ENCODE measurements at regions not wholly inside any gene's neighbourhood (a gene's known extent, or its start where the extent isn't known, plus 50 kb on each side); places are given as distances from the start of the nearest gene placed in this dataset.
"Not testable (repeated sequence)": the region's sequence is repeated elsewhere in the genome, so short reads cannot be mapped to it uniquely, and the experiment has no call there.

GRCh38 chr6:76768556-76768955 lies 694.7 kb downstream of the HTR1B start:
- no peak for DNase-seq

DNA sequence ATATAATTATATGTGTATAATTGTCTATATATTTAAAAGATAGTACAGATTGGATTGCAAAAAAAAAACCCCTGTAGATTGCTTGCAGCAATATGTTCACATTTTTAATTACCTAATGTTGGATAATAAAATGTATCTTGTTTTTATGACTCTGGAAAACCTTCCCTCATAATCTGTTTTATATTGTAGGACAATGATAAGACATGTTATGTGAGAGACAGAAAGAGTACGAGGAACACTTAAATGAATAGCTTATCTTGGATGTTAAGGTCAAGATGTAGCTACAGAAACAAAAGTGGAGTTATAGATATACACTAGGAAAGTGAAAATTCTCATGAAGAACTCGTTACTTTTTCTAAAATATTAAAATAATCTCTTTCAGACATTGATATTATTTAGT lies 691.6 kb upstream of the IMPG1 start:
- no peak for DNase-seq

DNA sequence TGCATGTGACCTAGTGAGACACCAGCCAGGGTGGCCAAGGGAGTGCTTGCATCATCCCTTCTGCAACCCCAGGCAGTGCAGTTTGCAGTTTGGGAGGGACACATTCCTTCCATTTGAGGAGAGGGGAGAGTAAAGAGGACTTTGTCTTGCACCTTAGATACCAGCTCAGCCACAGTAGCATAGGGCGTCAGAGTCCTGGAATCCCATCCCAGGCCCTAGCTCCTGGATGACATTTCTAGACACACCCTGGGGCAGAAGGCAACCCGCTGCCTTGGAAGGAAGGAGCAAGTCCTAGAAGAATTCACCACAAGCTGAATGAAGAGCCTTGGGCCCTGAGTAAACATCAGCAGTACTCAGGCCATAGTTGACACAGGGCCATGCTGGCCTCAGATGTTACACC lies 680.4 kb upstream of the IMPG1 start:
- no peak for DNase-seq

DNA sequence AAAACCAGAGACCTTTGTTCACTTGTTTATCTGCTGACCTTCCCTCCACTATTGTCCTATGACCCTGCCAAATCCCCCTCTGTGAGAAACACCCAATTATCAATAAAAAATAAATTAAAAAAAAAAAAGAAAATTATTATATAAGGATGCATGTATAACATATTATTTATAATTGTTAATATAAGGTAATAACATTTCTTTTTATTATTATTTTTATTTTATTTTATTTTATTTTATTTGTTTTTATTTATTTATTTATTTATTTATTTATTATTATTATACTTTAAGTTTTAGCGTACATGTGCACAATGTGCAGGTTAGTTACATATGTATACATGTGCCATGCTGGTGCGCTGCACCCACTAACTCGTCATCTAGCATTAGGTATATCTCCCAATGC lies 672.9 kb upstream of the IMPG1 start:
- not testable (repeated sequence) for DNase-seq

- DNase-seq: not testable (repeated sequence)
Measured at GRCh38 chr6:76744151-76744720, 671.8 kb upstream of the IMPG1 start.

DNA sequence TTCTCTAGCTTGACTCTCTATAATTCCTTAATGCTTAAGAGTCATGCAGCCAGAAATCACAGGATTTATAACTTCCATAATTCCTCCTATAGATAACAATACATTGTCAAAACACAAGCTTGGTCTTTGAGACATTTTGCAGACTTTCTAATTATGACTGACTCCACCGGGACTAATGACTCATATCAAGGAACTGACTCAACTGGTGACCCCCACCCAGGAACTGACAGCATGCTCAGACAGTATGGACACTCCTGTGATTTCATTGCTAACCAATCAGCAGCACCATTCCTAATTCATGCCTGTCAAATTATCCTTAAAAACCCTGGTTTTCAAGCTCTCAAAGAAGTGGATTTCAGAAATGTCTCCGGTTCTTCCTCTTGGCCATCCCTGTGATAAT lies 670.5 kb upstream of the IMPG1 start:
- DNase-seq: no peak

- no peak for DNase-seq
Measured at GRCh38 chr6:76719449-76719848, 647.0 kb upstream of the IMPG1 start.

DNA sequence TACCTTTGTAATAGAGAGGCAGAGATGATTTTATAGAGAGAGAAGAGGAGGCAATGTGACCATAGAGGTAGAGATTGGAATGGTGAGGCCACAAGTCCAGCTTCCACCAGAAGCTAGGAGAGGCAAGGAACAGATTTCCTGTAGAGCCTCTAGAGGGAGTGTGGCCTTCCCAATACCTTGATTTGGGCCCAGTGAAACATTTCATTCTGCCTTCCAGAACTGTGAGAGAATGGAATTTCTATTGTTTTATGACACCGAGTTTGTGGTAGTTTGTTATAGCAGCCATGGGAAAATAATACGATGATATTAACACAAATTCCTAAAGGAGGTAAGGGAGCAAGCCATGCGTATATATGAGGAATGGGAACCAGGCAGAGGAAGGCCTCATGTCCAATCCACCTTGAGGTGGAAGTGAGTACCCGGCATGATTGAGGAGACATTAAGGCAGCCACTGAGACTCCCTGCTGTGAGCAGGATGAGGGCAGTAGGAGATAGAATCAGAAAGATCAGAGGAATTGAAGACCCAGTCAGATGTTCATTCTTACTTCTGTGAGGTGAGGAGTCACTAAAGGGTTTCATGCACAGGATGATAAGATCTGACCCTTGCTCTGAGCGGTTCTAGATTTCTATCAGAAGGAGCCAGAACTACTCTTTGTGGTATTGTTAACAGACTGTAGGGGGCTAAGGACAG lies 636.3 kb upstream of the IMPG1 start:
- no peak for DNase-seq

- DNase-seq: no peak
Measured at GRCh38 chr6:76707630-76708029, 635.2 kb upstream of the IMPG1 start.

DNA sequence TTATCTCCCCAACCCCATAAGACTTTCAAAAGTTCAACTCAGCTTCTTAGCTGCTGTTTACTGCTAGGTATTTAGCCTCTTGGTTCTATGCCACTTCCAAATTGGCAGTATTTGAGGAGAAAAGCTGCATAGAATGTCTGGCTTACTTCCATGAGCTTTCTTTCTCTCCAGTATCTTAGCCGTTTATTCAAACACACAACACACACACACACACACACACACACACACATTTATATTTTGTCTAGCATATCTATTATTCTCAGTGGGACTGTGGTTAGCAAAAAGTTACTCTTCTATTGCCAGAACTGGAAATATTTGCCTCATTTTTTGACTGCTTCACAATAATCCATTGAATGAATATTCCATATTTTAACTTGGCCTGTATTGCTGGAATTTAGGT lies 634.2 kb upstream of the IMPG1 start:
- DNase-seq: no peak

- no peak for DNase-seq
Measured at GRCh38 chr6:76706086-76706485, 633.6 kb upstream of the IMPG1 start.

DNA sequence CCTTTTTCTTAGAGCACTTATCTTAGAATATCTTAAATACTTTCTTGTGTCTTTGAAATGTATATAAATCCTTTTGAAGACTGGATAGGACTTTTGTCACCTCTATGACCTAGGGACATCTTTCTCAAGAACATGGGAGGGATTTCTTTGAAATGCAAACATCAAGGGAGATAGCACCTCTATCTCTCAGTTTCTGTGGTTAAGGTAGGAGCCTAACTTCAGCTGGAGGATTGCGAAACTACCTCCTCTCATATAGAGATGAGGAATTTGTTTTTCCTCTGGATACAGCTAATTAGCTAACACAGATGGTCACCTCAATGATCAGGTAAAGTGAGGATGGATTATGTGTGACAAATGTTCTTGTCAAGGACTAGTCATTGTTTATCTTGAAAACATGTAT lies 631.3 kb upstream of the IMPG1 start:
- no peak for DNase-seq

GRCh38 chr6:76703285-76703684 lies 630.8 kb upstream of the IMPG1 start:
- no peak for DNase-seq

- no peak for DNase-seq
Measured at GRCh38 chr6:76702187-76702586, 629.7 kb upstream of the IMPG1 start.

DNA sequence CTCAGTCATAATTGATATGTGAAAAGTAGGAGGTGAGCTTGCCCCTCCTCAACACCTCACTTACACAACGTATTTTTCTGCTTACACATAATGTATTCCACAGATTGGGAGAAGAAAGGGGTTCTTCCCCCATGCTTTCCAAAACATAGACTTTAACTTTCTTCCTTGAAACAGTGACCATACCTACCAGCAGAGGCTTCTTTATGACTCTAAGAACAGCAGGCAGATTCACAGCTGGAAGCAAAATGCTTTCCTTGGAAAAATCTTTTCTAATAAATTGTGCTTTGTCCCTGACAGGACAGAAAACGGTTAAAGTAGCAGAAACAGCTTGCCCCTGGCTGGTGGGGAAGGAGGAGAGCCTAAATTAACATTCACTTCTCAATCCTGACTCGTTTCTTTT lies 629.1 kb upstream of the IMPG1 start:
- DNase-seq: no peak

DNA sequence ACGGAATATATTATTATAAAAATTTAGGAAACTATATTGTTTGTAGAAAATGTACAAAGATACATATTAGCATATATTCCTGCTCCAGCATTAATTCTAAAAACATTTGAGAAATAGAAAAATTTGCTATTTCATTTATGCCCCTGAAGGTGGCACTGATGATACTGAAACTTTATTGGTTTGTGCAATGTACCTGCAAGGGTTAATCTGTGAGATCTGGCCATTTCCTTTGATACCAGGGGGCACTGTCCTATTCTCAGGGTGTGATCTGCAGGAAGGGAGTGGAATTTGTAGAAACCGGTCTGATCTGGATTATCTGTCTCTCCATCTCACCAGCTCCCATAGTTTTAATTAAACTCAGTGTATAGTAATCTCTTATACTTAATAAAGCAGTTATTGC lies 625.1 kb upstream of the IMPG1 start:
- peak; percentile 15 to 21 for DNase-seq

GRCh38 chr6:76694795-76695194 lies 622.3 kb upstream of the IMPG1 start:
- no peak for DNase-seq

- DNase-seq: peak; percentile 40 to 43
Measured at GRCh38 chr6:76684875-76685274, 612.4 kb upstream of the IMPG1 start.

- no peak for DNase-seq
Measured at GRCh38 chr6:76683985-76684384, 611.5 kb upstream of the IMPG1 start.

DNA sequence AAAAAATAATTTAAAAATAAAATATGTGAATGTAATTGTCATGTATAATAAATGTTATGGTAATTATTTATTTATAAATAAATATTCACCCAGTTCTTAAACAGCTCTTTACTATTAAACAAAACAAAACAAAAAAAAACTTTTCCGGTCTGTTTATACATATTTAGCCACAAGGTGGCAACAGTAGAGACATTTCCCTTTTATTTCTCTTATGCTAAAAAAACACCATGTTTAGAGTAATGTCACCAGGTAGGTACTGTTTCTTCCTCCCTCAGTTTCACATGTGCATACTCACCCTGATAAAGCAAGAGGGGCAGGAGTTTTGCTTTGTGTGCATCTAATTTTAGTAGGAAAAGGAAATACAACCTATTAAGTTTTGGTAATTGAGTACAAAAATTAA lies 610.4 kb upstream of the IMPG1 start:
- DNase-seq: no peak

GRCh38 chr6:76681781-76682180 lies 609.3 kb upstream of the IMPG1 start:
- DNase-seq: no peak

DNA sequence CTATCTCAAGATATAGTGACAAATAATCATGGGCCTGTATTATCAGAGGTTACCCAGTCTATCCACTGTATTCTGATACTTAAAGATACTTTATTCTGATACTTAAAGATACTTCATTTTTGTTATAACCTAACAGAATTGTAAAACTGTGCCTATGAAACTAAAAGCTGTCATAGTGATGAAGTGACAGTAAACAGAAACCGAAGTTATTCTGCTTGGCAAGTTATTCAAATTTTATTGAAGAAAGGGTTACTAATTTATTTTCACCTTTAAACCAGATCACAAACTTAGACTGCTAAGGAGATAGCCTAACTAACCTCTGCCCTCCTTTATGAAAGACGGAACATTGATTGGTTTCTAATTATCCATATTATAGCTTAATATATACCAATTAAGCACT lies 604.6 kb upstream of the IMPG1 start:
- DNase-seq: no peak

- DNase-seq: no peak
Measured at GRCh38 chr6:76671751-76672150, 599.3 kb upstream of the IMPG1 start.

DNA sequence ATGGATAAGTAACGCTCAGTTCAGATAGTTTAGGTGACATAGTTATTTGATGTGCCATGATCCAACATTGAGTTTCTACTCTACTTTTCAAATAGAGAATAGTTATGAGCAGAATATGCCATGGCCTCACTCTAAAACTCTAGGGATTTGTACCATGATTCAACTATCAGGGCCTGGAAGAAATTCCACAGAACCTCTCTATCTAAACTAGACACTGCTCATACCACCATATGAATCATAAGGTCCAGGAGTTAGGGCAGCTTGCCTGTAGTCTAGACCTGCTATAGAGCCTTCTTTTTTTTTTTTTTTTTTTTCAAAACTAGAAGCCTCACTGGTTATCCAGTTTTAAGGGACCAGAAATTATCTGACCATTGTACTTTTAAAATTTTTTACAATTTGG lies 571.8 kb upstream of the IMPG1 start:
- no peak for DNase-seq

- DNase-seq: no peak
Measured at GRCh38 chr6:76639941-76640340, 567.5 kb upstream of the IMPG1 start.
